ENCODE measurements at regions not wholly inside any gene's neighbourhood (a gene's known extent, or its start where the extent isn't known, plus 50 kb on each side); places are given as distances from the start of the nearest gene placed in this dataset.
"Not testable (repeated sequence)": the region's sequence is repeated elsewhere in the genome, so short reads cannot be mapped to it uniquely, and the experiment has no call there.

GRCh38 chr2:11950896-11951295, 204.5 kb downstream of the LPIN1 start:
- DNase-seq (ENCODE audit: low read depth in 3 of 3, low spot score in 2 of 3) = no peak

GRCh38 chr2:11951492-11951891, 205.1 kb downstream of the LPIN1 start:
- DNase-seq (ENCODE audit: low read depth in 3 of 3, low spot score in 2 of 3) = not testable (repeated sequence)

GRCh38 chr2:11953258-11953657, 206.8 kb downstream of the LPIN1 start:
- no peak for DNase-seq (ENCODE audit: low read depth in 3 of 3, low spot score in 2 of 3)

GRCh38 chr2:11955314-11955713, 208.9 kb downstream of the LPIN1 start:
- DNase-seq (ENCODE audit: low read depth in 3 of 3, low spot score in 2 of 3) = no peak

- DNase-seq (ENCODE audit: low read depth in 3 of 3, low spot score in 2 of 3) = no peak
These were observed 209.5 kb downstream of the LPIN1 start for GRCh38 chr2:11955884-11956291.

GRCh38 chr2:11962707-11963328, 216.4 kb downstream of the LPIN1 start:
- DNase-seq (ENCODE audit: low read depth in 3 of 3, low spot score in 2 of 3) = peak; percentile 56 to 74 (median 65)

- no peak for DNase-seq (ENCODE audit: low read depth in 3 of 3, low spot score in 2 of 3)
These were observed 217.5 kb downstream of the LPIN1 start for GRCh38 chr2:11963966-11964365.

GRCh38 chr2:11967946-11968465, 221.6 kb downstream of the LPIN1 start:
- no peak for DNase-seq (ENCODE audit: low read depth in 3 of 3, low spot score in 2 of 3)

- no peak for DNase-seq (ENCODE audit: low read depth in 3 of 3, low spot score in 2 of 3)
These were observed 222.1 kb downstream of the LPIN1 start for GRCh38 chr2:11968521-11968920.

GRCh38 chr2:11969774-11970173, 223.3 kb downstream of the LPIN1 start:
- no peak for DNase-seq (ENCODE audit: low read depth in 3 of 3, low spot score in 2 of 3)

- DNase-seq (ENCODE audit: low read depth in 3 of 3, low spot score in 2 of 3) = no peak
These were observed 228.1 kb downstream of the LPIN1 start for GRCh38 chr2:11974573-11974972.

- no peak for DNase-seq (ENCODE audit: low read depth in 3 of 3, low spot score in 2 of 3)
These were observed 228.9 kb downstream of the LPIN1 start for GRCh38 chr2:11975373-11975772.

GRCh38 chr2:11976073-11976472, 229.6 kb downstream of the LPIN1 start:
- DNase-seq (ENCODE audit: low read depth in 3 of 3, low spot score in 2 of 3) = no peak

- DNase-seq (ENCODE audit: low read depth in 3 of 3, low spot score in 2 of 3) = no peak
These were observed 231.5 kb downstream of the LPIN1 start for GRCh38 chr2:11977766-11978524.

- no peak for DNase-seq (ENCODE audit: low read depth in 3 of 3, low spot score in 2 of 3)
These were observed 234.4 kb downstream of the LPIN1 start for GRCh38 chr2:11980809-11981208.

- DNase-seq (ENCODE audit: low read depth in 3 of 3, low spot score in 2 of 3) = no peak
These were observed 237.0 kb downstream of the LPIN1 start for GRCh38 chr2:11983401-11983800.

GRCh38 chr2:11983870-11984269, 237.4 kb downstream of the LPIN1 start:
- DNase-seq (ENCODE audit: low read depth in 3 of 3, low spot score in 2 of 3) = no peak

- no peak for DNase-seq (ENCODE audit: low read depth in 3 of 3, low spot score in 2 of 3)
These were observed 238.1 kb downstream of the LPIN1 start for GRCh38 chr2:11984316-11985158.

- no peak for DNase-seq (ENCODE audit: low read depth in 3 of 3, low spot score in 2 of 3)
These were observed 239.6 kb downstream of the LPIN1 start for GRCh38 chr2:11985817-11986566.

GRCh38 chr2:11987151-11987550, 240.7 kb downstream of the LPIN1 start:
- DNase-seq (ENCODE audit: low read depth in 3 of 3, low spot score in 2 of 3) = no peak

Measured in right renal cortex interstitium (tissue), 3 donors.